ENCODE measurements at regions not wholly inside any gene's neighbourhood (a gene's known extent, or its start where the extent isn't known, plus 50 kb on each side); places are given as distances from the start of the nearest gene placed in this dataset.

DNA sequence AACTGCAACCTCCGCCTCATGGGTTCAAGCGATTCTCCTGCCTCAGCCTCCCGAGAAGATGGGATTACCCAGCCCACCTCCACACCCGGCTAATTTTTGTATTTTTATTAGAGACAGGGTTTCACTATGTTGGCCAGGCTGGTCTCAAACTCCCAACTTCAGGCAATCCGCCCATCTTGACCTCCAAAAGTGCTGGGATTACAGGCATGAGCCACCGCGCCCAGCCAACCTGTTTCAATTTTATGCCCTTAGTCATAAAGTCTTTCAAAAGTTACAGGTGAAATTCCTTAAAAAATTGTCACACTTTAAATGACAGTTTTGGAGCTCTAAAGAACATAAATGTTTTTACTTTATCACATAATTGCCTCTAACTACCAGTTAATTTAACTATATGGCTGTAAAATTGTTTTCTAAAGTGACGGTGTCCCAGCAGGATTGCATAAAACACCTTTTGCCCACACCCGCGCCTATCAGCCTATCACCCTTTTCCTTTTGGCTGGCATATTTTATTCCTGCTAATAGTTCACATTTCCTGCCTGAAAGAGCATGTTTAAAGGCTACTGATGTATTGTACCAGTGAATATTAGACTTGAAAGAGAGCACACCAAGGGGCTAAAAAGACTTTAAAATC, 164.2 kb upstream of the SEMA6D start:
- TF ChIP-seq, protein P1, sequence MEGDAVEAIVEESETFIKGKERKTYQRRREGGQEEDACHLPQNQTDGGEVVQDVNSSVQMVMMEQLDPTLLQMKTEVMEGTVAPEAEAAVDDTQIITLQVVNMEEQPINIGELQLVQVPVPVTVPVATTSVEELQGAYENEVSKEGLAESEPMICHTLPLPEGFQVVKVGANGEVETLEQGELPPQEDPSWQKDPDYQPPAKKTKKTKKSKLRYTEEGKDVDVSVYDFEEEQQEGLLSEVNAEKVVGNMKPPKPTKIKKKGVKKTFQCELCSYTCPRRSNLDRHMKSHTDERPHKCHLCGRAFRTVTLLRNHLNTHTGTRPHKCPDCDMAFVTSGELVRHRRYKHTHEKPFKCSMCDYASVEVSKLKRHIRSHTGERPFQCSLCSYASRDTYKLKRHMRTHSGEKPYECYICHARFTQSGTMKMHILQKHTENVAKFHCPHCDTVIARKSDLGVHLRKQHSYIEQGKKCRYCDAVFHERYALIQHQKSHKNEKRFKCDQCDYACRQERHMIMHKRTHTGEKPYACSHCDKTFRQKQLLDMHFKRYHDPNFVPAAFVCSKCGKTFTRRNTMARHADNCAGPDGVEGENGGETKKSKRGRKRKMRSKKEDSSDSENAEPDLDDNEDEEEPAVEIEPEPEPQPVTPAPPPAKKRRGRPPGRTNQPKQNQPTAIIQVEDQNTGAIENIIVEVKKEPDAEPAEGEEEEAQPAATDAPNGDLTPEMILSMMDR (IDR thresholded peaks at IDR 0.05; ENCODE audit: low read depth, low read length, missing input control), result no peak
- TF ChIP-seq GABPA (IDR thresholded peaks at IDR 0.05 in 1 of 2, conservative IDR thresholded peaks at IDR 0.05 in 1 of 2), result no peak
- TF ChIP-seq, protein P2, sequence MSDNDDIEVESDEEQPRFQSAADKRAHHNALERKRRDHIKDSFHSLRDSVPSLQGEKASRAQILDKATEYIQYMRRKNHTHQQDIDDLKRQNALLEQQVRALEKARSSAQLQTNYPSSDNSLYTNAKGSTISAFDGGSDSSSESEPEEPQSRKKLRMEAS (IDR thresholded peaks at IDR 0.05), result no peak
- TF ChIP-seq RAD21 (IDR thresholded peaks at IDR 0.05), result no peak
